22Rv1 (cell line): ENCODE measurements at regions not wholly inside any gene's neighbourhood (a gene's known extent, or its start where the extent isn't known, plus 50 kb on each side); places are given as distances from the start of the nearest gene placed in this dataset.

ENCODE experiments used
- H3K27ac ChIP-seq: fragments of 450-650 bp; 2 replicates; pipeline ENCODE4 v1.5.1; 2017
- ZFX ChIP-seq: fragments of 450-650 bp; IDR thresholded peaks from 2 replicates; pipeline ENCODE4 v1.6.1; 2017; ENCODE audit warnings: antibody characterized with exemption, borderline replicate concordance
- TF ChIP-seq, protein P1 (sequence below): fragments of 450-650 bp; IDR thresholded peaks from 2 replicates; pipeline ENCODE4 v1.5.1; 2017; ENCODE audit warnings: mild to moderate bottlenecking

DNA sequence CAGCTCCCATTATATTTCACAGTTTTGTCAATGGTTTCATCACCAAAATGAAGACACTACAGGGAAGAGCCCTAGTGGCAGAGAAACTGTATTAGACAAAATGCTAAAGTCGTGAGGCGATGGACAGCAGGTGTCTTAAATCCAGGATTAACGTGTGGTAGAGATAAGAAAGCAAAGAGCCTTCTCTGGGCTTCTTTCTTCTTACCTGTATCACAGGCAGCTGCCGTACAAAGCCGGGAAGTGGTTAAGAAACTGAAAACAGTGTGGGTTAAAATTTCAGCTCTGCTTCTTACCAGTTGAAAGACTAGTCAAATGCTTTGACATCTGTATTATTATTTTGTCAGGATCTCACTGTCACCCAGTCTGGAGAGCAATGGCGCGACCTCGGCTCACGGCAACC lies 98.2 kb upstream of the NUDT7 start:
- TF ChIP-seq, protein P1, sequence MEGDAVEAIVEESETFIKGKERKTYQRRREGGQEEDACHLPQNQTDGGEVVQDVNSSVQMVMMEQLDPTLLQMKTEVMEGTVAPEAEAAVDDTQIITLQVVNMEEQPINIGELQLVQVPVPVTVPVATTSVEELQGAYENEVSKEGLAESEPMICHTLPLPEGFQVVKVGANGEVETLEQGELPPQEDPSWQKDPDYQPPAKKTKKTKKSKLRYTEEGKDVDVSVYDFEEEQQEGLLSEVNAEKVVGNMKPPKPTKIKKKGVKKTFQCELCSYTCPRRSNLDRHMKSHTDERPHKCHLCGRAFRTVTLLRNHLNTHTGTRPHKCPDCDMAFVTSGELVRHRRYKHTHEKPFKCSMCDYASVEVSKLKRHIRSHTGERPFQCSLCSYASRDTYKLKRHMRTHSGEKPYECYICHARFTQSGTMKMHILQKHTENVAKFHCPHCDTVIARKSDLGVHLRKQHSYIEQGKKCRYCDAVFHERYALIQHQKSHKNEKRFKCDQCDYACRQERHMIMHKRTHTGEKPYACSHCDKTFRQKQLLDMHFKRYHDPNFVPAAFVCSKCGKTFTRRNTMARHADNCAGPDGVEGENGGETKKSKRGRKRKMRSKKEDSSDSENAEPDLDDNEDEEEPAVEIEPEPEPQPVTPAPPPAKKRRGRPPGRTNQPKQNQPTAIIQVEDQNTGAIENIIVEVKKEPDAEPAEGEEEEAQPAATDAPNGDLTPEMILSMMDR, result no peak
- TF ChIP-seq ZFX, result no peak
- no peak overlapping the region for H3K27ac ChIP-seq

DNA sequence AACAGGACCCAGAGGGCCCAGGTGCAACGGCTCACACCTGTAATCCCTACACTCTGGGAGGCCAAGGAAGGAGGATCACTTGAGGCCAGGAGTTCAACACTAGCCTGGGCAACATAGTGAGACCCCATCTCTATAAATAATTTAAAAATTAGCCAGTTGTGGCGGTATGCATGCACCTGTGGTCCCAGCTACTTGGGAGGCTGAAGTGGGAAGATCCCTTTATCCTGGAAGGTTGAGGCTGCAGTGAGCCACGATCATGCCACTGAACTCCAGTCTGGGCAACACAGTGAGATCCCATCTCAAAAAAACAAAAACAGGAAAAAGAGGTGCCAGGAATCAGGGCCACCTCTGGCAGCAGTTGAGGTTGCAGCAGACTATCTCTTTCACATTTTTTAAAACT lies 85.7 kb upstream of the NUDT7 start:
- H3K27ac ChIP-seq, result no peak overlapping the region
- TF ChIP-seq ZFX, result no peak
- TF ChIP-seq, protein P1, result no peak

DNA sequence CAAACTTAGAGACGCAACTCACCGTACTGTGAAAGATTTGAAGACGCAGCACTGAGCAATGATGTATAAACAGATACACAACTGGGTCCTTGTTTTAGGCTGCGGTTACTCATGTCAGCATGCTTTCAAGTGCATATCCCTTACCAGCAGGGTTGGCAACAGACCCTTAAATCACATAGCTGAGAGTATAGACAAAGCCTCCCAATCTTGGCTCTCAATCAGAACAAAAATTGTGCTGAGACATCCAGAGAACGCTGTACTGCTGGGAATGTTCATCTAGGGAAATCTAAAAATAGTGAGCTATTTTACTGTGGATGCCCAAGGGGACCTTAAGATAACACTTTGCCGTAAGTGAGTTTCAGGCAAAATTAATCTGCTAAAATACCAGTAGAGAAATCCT lies 84.4 kb upstream of the NUDT7 start:
- TF ChIP-seq, protein P1, result no peak
- no peak for TF ChIP-seq ZFX
- H3K27ac ChIP-seq, result no peak overlapping the region

DNA sequence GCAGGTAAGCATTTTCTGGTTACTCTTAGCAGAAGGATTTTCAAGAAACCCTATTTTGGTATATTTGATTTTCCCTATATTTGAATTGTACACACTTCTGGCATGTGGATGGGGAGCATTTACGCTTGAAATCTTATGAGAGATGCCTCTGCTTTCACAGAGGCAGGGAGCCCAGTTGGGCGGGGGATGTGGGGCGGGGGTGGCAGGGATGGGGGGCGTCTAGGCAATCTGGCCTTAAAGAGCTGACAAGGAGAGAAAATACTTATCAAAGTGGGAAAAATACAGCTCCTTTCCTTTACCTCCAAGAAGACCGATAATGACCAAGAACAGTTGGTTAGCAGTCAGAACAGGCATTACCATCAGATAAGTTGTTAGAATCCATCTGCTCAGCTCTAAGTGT lies 79.1 kb upstream of the NUDT7 start:
- no peak overlapping the region for H3K27ac ChIP-seq
- TF ChIP-seq, protein P1, result no peak
- TF ChIP-seq ZFX, result no peak

DNA sequence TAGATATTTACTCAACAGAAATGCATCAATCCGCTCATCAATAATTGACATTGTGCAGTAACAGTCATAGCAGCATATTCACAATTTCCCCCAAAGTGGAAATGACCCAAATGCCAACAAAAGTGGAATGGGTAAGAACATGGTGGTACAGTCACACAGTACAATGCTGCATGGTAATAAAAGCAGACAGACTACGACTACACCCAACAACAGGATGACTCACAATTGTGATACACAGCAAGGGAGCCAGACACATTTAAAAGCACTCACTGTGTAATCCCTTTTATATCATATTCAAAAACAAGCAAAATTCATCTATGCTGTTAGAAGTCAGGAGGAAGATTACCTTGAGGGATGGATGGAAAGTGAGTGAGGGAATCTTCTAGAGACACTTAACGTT lies 76.5 kb upstream of the NUDT7 start:
- TF ChIP-seq, protein P1, result no peak
- no peak for TF ChIP-seq ZFX
- no peak overlapping the region for H3K27ac ChIP-seq

DNA sequence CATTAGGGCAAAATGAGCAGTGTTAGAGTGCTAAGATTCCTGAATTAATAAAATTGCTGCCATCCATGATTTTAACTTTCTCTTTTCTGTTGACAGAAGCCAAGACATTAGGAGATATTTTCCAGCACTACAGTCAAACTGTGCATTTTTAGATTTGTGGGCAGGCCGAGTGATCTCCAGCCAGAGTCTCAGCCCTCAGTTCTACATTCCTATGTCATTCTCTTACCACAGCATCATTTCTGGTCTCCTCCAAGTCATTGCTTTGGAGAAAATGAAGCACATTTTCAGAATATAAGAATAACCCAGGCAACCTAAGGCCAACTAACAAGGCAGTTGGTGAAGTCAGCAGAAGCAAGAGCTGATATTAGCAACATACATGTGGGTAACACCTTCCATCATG lies 74.6 kb upstream of the NUDT7 start:
- TF ChIP-seq ZFX, result no peak
- TF ChIP-seq, protein P1, result no peak
- H3K27ac ChIP-seq, result no peak overlapping the region

DNA sequence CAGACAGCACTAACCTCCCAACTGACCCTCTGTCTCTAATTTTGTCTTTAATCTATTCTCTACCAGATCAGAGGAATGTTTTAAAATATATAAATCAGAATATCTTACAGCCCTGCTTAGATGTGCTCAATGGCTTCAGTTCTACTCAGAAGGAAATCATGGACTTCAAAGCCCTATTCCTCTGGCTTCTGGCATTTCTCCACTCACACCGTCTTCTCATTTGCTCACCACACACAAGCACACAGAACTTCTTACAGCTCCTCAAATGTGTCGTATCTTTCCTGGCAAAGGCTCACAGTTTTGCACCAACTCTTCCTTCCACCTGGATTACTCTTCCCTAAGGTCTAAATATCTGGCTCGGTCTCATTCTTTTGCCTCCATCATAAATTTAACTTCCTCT lies 71.6 kb upstream of the NUDT7 start:
- TF ChIP-seq ZFX, result no peak
- TF ChIP-seq, protein P1, result no peak
- H3K27ac ChIP-seq, result no peak overlapping the region
